Activated CD8-positive, alpha-beta T cell treated with anti-CD3 and anti-CD28 coated beads for 36 hours (primary cell): ENCODE measurements at regions not wholly inside any gene's neighbourhood (a gene's known extent, or its start where the extent isn't known, plus 50 kb on each side); places are given as distances from the start of the nearest gene placed in this dataset.

ENCODE experiments used
- ATAC-seq: fragments of 200-7000 bp; cut with Tn5 transposase; one replicate; pipeline ENCODE4 v1.10.0; 2021; ENCODE audit warnings: mild to moderate bottlenecking, moderate library complexity
- CTCF ChIA-PET: fragments of 350-600 bp; sonication (Branson Sonifier 250); formaldehyde crosslinking; loops from one replicate; lab custom pipeline; 2021; ENCODE audit warnings: antibody characterized with exemption; lab: Charles Lee
- POLR2A ChIA-PET: fragments of 350-600 bp; sonication (Branson Sonifier 250); formaldehyde crosslinking; loops from one replicate; lab custom pipeline; 2021; ENCODE audit warnings: antibody characterized with exemption; lab: Charles Lee
- DNase-seq: peaks from one replicate; pipeline ENCODE4 v3.0.0-alpha.2; 2020
- H3K27ac Mint-ChIP-seq: one replicate; pipeline ENCODE4 v1.8.0; 2021; ENCODE audit warnings: mild to moderate bottlenecking, mixed read lengths
- H3K27me3 Mint-ChIP-seq: one replicate; pipeline ENCODE4 v1.8.0; 2021; ENCODE audit warnings: mixed read lengths
- H3K36me3 Mint-ChIP-seq: one replicate; pipeline ENCODE4 v1.8.0; 2021; ENCODE audit warnings: low read depth, mixed read lengths
- H3K4me1 Mint-ChIP-seq: one replicate; pipeline ENCODE4 v1.8.0; 2021; ENCODE audit warnings: low read depth, mixed read lengths
- H3K4me3 Mint-ChIP-seq: one replicate; pipeline ENCODE4 v1.8.0; 2021; ENCODE audit warnings: mild to moderate bottlenecking, moderate library complexity, mixed read lengths
- H3K9me3 Mint-ChIP-seq: one replicate; pipeline ENCODE4 v1.8.0; 2021; ENCODE audit warnings: mixed read lengths
- intact Hi-C: fragments of 100-400 bp; cut with micrococcal nuclease; formaldehyde crosslinking; loops from one replicate; pipeline ENCODE4 v1.10.0; 2022
- TF ChIP-seq, protein P1 (sequence below): fragments of 200-600 bp; IDR thresholded peaks from one replicate; pipeline ENCODE4 v1.8.0; 2022; ENCODE audit warnings: antibody characterized with exemption, mild to moderate bottlenecking

DNA sequence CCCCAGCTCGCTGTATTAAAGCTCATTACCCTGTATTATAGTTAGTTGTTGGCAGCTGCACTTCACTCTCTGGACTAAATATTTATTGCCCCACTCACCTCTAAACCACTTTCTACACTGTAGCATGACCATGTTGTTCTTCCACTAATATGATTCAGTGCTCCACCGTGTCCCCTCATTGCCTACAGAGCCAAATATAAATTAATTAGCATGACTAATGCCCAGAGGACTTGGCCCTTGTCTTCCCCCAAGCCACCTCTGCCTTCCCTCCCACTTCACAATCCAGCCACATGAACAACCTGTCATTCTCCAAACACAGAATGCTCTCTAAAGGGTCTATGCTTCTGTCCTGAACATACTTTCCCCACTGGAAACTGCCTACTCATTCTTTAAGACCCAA is 276.5 kb downstream of the PLPP3 start:
- Mint-ChIP-seq H3K4me1 (no peaks in the 10 kb centered on the region), H3K4me3 (no peak overlapping the region), H3K9me3 (no peaks in the 10 kb centered on the region), H3K36me3 (no peaks in the 10 kb centered on the region), H3K27ac (no peak overlapping the region), H3K27me3 (no peaks in the 10 kb centered on the region)
- TF ChIP-seq, protein P1, sequence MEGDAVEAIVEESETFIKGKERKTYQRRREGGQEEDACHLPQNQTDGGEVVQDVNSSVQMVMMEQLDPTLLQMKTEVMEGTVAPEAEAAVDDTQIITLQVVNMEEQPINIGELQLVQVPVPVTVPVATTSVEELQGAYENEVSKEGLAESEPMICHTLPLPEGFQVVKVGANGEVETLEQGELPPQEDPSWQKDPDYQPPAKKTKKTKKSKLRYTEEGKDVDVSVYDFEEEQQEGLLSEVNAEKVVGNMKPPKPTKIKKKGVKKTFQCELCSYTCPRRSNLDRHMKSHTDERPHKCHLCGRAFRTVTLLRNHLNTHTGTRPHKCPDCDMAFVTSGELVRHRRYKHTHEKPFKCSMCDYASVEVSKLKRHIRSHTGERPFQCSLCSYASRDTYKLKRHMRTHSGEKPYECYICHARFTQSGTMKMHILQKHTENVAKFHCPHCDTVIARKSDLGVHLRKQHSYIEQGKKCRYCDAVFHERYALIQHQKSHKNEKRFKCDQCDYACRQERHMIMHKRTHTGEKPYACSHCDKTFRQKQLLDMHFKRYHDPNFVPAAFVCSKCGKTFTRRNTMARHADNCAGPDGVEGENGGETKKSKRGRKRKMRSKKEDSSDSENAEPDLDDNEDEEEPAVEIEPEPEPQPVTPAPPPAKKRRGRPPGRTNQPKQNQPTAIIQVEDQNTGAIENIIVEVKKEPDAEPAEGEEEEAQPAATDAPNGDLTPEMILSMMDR = no peak
- intact Hi-C loops = no loop called here
- ChIA-PET POLR2A (no interaction called here), CTCF (no interaction called here)
- DNase-seq (no peak), ATAC-seq (no peak)

DNA sequence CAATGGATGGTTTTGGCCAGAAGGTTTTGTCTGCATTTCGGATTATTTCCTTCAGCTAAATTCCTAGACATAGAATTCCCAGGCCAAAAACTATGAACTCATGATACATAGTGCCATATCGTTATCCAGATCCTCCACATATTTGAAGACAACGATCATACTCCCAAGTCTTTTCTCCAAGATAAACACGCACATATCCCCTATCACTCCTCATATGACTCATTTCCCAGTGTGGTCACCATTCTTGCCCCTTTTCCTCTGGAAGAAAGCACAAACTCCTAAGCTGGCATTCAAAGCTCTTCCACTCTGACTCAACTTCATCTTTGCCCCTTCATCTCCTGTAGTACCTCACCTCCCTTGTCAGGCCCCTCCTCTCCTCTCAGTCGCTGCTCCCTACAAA is 277.6 kb downstream of the PLPP3 start:
- H3K4me3 Mint-ChIP-seq = no peak overlapping the region
- CTCF ChIA-PET = no interaction called here
- H3K27me3 Mint-ChIP-seq = peaks cover 1% of the 10 kb centered on the region
- no peaks in the 10 kb centered on the region for H3K36me3 Mint-ChIP-seq
- intact Hi-C loops = no loop called here
- no peaks in the 10 kb centered on the region for H3K9me3 Mint-ChIP-seq
- no peak for ATAC-seq
- H3K27ac Mint-ChIP-seq = no peak overlapping the region
- DNase-seq = no peak
- H3K4me1 Mint-ChIP-seq = no peaks in the 10 kb centered on the region
- POLR2A ChIA-PET = no interaction called here
- TF ChIP-seq, protein P1 = no peak

DNA sequence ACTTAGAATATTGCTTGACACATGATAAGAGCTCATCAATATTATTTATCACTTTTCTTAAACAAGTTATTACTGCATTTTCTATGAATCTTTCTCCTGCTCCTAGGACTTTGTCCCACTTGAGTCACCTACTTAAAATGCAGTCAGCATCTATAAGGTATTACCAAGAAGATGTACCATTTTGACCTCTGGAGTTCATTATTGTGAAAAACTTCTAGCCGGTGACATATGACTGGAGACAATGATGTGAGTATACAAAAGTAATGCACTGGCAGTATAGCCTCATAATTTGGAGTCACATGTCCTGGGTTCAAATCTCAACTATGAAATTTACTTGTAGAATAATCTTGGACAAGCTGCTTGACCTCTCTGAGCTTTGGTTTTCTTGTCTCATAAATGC is 278.5 kb downstream of the PLPP3 start:
- ChIA-PET CTCF (interaction anchor here (0.7 kb wide), 1 partner anchor 9 kb away, joined by 3 read pairs; no protein-coding TSS in a partner anchor), POLR2A (no interaction called here)
- Mint-ChIP-seq H3K36me3 (no peaks in the 10 kb centered on the region), H3K27me3 (peaks cover 1% of the 10 kb centered on the region), H3K27ac (no peak overlapping the region), H3K4me3 (no peak overlapping the region), H3K4me1 (no peaks in the 10 kb centered on the region), H3K9me3 (no peaks in the 10 kb centered on the region)
- intact Hi-C loops = no loop called here
- TF ChIP-seq, protein P1 = no peak
- ATAC-seq (no peak), DNase-seq (no peak)

DNA sequence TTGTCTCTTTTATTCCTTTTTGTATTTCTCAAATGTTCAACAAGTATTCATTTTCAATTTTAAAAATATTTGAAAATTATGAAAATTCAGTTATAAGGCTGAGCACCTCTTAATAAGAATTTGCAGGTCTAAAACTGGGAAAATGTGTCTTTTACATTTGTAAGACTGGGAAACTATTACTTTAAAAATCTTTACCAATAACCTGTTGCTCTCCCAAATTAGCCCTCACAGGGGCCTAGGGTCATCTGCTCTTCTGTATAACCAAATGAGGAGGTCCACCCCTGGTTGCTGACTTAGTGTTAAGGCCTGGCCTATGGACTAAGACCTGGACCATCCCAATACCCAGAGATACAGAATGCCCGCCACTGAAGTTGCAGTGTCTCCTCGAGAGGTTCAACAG is 280.5 kb downstream of the PLPP3 start:
- Mint-ChIP-seq H3K27me3 (peaks cover 3% of the 10 kb centered on the region), H3K27ac (no peak overlapping the region), H3K36me3 (no peaks in the 10 kb centered on the region), H3K4me1 (no peaks in the 10 kb centered on the region), H3K4me3 (no peak overlapping the region), H3K9me3 (no peaks in the 10 kb centered on the region)
- ATAC-seq (no peak), DNase-seq (no peak)
- TF ChIP-seq, protein P1 = no peak
- ChIA-PET POLR2A (no interaction called here), CTCF (no interaction called here)
- intact Hi-C loops = no loop called here

DNA sequence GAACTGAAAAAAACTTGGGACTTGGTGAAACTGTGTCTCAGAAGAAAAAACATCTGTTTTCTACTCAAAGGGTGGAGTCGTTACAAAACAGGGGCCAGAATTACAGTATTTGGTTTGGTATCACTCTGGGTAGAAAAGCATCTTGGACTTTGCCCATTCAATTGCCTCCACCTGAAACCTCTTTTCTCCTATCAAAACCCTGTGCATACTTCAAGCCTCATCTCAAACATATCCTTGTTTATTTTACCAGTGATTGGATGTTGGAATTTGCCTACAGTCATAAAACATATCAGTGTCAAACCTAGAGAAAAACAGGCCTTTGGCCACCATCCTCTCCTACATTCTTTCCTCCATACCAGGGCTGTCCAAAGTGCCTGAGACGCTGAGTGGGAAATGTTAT is 281.5 kb downstream of the PLPP3 start:
- ChIA-PET POLR2A (no interaction called here), CTCF (no interaction called here)
- Mint-ChIP-seq H3K36me3 (no peaks in the 10 kb centered on the region), H3K9me3 (no peaks in the 10 kb centered on the region), H3K27me3 (peaks cover 3% of the 10 kb centered on the region), H3K4me1 (no peaks in the 10 kb centered on the region), H3K4me3 (no peak overlapping the region), H3K27ac (no peak overlapping the region)
- intact Hi-C loops = no loop called here
- TF ChIP-seq, protein P1 = no peak
- DNase-seq (no peak), ATAC-seq (no peak)
